Esophagus muscularis mucosa (tissue), 3 donors: ENCODE measurements at regions not wholly inside any gene's neighbourhood (a gene's known extent, or its start where the extent isn't known, plus 50 kb on each side); places are given as distances from the start of the nearest gene placed in this dataset.

Experiments
- POLR2A ChIP-seq: fragments of 450-650 bp; IDR thresholded peaks from one replicate; pipeline ENCODE4 v1.6.1; 2017; ENCODE audit warnings: antibody characterized with exemption, moderate library complexity, mild to moderate bottlenecking, low read depth
- TF ChIP-seq, protein P1 (sequence below), 3 experiments: fragments of 200-600 bp in 2 of 3; fragments of 450-650 bp in 1 of 3; sonication (generic) in 2 of 3; IDR thresholded peaks; one replicate each; pipeline ENCODE4 v1.5.1; 2017 to 2019; ENCODE audit warnings: antibody characterized with exemption in 3 of 3, mild to moderate bottlenecking in 2 of 3, moderate library complexity in 1 of 3

DNA sequence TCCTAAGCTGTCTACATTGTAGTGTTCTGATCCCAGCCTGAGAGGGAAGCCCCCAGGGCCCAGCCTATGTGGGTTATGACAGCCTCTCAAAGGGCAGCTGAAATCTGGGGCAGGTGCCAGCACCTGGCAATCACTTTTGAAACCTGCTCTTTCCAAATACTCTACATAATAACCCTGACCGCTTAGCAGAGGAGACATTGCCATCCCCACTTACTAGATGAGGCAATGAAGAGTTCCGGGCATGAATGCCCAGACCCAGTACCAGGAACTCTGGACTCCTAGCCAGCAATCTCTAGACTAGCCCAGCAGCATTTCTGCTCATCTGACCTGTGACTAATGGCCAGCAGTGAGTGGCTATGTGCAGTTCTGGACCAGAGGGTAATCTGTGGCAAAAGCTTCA lies 412.4 kb upstream of the CADM1 start:
- TF ChIP-seq, protein P1, sequence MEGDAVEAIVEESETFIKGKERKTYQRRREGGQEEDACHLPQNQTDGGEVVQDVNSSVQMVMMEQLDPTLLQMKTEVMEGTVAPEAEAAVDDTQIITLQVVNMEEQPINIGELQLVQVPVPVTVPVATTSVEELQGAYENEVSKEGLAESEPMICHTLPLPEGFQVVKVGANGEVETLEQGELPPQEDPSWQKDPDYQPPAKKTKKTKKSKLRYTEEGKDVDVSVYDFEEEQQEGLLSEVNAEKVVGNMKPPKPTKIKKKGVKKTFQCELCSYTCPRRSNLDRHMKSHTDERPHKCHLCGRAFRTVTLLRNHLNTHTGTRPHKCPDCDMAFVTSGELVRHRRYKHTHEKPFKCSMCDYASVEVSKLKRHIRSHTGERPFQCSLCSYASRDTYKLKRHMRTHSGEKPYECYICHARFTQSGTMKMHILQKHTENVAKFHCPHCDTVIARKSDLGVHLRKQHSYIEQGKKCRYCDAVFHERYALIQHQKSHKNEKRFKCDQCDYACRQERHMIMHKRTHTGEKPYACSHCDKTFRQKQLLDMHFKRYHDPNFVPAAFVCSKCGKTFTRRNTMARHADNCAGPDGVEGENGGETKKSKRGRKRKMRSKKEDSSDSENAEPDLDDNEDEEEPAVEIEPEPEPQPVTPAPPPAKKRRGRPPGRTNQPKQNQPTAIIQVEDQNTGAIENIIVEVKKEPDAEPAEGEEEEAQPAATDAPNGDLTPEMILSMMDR (IDR thresholded peaks at IDR 0.05): no peak
- TF ChIP-seq POLR2A: no peak
